Small intestine (tissue), 7 donors: ENCODE measurements at regions not wholly inside any gene's neighbourhood (a gene's known extent, or its start where the extent isn't known, plus 50 kb on each side); places are given as distances from the start of the nearest gene placed in this dataset.

Experiments used
- DNase-seq, 2 donors: peaks; one replicate each; pipeline versions ENCODE4 v3.0.0 to v3.0.0-alpha.2; 2013
- FAIRE-seq: peaks from 2 replicates; lab custom pipeline; 2012; peaks lifted over from hg19 to GRCh38; lab: Jason Lieb, UNC
- H3K27ac ChIP-seq, 3 donors: one replicate each; pipeline ENCODE4 v1.5.1; 2013; ENCODE audit warnings: low read length in 2 of 3, mild to moderate bottlenecking in 2 of 3, control low read depth in 1 of 3, inconsistent platforms in 1 of 3, low read depth in 1 of 3, moderate library complexity in 1 of 3
- H3K27me3 ChIP-seq, 3 donors: one replicate each; pipeline ENCODE4 v1.6.1; 2013; ENCODE audit warnings: low read length in 3 of 3, inconsistent platforms in 1 of 3; ENCODE audit not compliant: control insufficient read depth in 3 of 3, insufficient read depth in 3 of 3
- H3K36me3 ChIP-seq, 3 donors: one replicate each; pipeline ENCODE4 v1.6.1; 2013; ENCODE audit warnings: low read length in 3 of 3, inconsistent platforms in 1 of 3, low read depth in 1 of 3, mild to moderate bottlenecking in 1 of 3, moderate library complexity in 1 of 3; ENCODE audit not compliant: control insufficient read depth in 3 of 3, insufficient read depth in 2 of 3
- H3K4me1 ChIP-seq, 3 donors: one replicate each; pipeline ENCODE4 v1.6.1; 2013; ENCODE audit warnings: low read length in 2 of 3, inconsistent platforms in 1 of 3, low read depth in 1 of 3, mild to moderate bottlenecking in 1 of 3, moderate library complexity in 1 of 3; ENCODE audit not compliant: control insufficient read depth in 3 of 3, insufficient read depth in 2 of 3
- H3K4me3 ChIP-seq, 3 donors: one replicate each; pipeline ENCODE4 v1.5.1; 2013; ENCODE audit warnings: low read length in 3 of 3, control low read depth in 1 of 3, inconsistent platforms in 1 of 3, low read depth in 1 of 3, mild to moderate bottlenecking in 1 of 3, moderate library complexity in 1 of 3
- H3K9me3 ChIP-seq, 2 donors: one replicate each; pipeline ENCODE4 v1.6.1; 2013; ENCODE audit warnings: low read depth in 1 of 2, low read length in 1 of 2; ENCODE audit not compliant: control insufficient read depth in 2 of 2, insufficient read depth in 1 of 2
- WGBS, 3 donors: extraction: QIAGEN DNeasy Blood & Tissue Kit; methylation state at CpG; one replicate each; pipeline ENCODE4 v1.1.7; 2013; 5-methylcytosine and 5-hydroxymethylcytosine counted together
- donor health status: healthy with polysubstance abuse.
- donor health status: control.
- donor health status: control.
- donor health status: Bipolar disorder and iron deficiency.
- donor health status: healthy.

DNA sequence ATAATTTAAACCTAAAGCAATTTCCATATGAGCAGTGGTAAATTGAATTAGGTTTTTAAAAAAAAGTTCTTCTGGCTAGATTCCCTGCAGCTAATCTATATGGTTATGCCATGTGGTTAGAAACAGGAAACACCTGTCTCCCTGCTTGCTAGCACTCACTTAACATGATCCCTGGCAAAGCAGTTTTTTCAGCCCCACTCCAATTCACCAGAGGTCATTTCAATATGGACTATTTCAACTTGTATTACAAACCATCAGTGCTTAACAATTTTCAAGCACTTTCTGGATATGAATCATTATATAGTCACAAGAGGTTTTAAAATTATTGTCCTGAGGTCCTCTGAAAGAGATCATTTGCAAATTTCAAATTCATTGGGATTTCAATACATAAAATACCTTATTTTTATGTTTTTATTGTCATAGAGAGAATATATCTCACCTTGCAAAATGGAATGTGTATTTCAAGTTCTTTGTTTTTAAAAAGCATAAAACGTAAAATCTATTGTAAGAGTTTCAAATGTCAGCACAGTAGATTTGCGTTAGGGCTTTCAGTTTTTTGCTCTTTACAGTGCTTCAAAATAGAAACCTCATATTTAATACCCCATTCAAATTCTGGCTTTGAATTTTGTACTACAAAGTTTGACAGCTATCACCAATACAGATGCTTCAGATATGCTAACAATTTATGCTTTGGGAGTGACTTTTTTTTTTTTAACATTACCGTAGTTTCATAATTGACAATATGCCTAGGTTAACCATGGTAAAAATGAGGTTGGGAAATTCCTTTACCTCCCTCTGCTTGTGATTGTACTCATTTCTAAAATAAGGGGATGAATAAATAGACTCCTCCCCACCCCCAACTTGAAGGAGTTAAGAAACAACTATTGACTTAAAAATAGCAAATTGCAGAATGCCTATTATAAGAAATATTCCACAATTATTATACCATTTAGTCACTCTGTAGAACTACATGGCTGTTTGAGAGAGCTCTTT is 117.5 kb upstream of the HGF start:
- no peak for DNase-seq
- 65 to 76% (median 65%) methylated on average over 3 of the region's 3 CpGs for WGBS, 3 donors
- no peak for FAIRE-seq

DNA sequence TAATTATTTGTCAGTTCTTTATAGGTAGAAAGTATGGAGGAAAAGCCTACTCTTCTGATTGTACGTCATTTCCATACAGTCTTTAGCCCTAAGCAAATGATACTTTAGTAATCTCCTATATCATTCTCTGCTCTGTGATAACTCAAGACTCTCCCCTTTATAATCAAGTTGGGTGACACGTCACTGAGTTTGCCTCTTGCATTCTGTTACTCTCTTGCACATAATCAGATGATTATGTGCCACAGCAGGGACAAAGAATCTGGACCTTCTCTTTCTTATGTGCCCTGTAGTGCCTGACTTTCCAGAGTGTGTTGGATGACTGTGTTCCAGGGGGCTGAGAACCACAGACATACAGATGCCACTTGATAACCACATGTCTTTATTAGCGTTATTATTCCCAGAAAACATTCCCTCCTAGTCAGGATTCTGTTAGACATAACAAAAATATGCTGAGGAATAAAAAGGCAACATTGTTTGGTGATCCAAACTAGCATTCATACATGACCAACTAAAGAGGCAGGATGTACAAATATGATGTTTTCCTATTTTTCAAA is 116.4 kb upstream of the HGF start:
- H3K36me3 ChIP-seq: no peaks in the 10 kb centered on the region
- H3K4me1 ChIP-seq: no peaks in the 10 kb centered on the region
- DNase-seq (no peak), FAIRE-seq (no peak)
- no peak overlapping the region for H3K27ac ChIP-seq
- no peaks in the 10 kb centered on the region for H3K27me3 ChIP-seq
- WGBS, 3 donors: 70 to 75% (median 75%) methylated on average over 3 of the region's 3 CpGs
- no peaks in the 10 kb centered on the region for H3K9me3 ChIP-seq
- no peak overlapping the region for H3K4me3 ChIP-seq

More for the DNA sequence above, 117.5 kb upstream of the HGF start:
- H3K27ac ChIP-seq: no peak overlapping the region
- no peaks in the 10 kb centered on the region for H3K9me3 ChIP-seq
- no peaks in the 10 kb centered on the region for H3K36me3 ChIP-seq
- no peaks in the 10 kb centered on the region for H3K27me3 ChIP-seq
- H3K4me3 ChIP-seq: no peak overlapping the region
- H3K4me1 ChIP-seq: no peaks in the 10 kb centered on the region

DNA sequence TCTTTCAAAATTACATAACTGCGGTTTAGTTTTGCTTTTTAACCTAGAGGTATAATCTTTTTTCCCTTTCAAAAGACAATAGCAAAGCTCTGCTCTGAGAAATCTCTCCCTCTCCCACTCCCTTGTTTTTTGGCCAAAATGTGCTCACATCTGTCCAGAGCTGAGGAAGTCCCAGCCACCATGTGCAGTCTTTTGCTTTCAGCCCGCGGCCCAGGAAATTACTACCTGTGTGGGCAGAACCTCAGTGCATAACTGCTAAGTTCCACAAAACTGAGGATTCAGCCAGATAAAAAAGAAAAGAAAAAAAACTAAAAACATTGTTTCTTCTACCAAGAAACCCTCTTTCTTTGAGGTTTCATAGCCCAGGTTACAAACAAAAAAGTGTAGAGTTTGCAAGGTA is 115.0 kb upstream of the HGF start:
- FAIRE-seq: no peak
- 78 to 90% (median 89%) methylated on average over 3 of the region's 3 CpGs for WGBS, 3 donors
- H3K27ac ChIP-seq: no peak overlapping the region

DNA sequence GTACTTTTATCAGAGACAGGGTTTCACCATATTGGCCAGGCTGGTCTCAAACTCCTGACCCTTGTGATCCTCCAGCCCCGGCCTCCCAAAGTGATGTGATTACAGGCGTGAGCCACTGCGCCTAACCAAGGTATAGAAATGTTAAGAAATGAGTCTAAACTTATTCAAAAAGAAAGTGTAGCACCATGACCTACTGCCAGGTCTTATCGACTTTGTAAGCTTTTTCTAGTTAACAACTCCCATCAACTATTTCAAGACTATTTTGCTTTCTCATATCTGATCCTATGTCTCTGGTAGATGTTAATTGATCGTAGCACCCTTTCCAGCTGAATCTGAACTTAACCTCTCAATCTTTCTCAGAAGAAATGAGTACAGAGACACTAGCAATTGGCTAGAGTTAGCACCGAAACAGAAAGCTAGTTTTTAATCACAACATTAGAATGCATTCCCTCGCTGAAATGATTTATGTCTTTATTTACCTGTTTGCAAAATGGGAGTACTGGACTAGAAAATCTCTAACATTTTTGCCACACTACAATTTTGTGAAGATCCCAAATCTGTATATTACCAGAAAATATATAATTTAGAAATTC is 114.0 kb upstream of the HGF start:
- DNase-seq: no peak
- H3K4me1 ChIP-seq: no peaks in the 10 kb centered on the region
- FAIRE-seq: no peak
- H3K27me3 ChIP-seq: no peaks in the 10 kb centered on the region
- H3K9me3 ChIP-seq: no peaks in the 10 kb centered on the region
- no peak overlapping the region for H3K4me3 ChIP-seq
- 73 to 90% (median 80%) methylated on average over 7 of the region's 7 CpGs for WGBS, 3 donors
- H3K36me3 ChIP-seq: no peaks in the 10 kb centered on the region
- H3K27ac ChIP-seq: no peak overlapping the region

More for the DNA sequence above, 115.0 kb upstream of the HGF start:
- no peaks in the 10 kb centered on the region for H3K36me3 ChIP-seq
- no peak for DNase-seq
- no peaks in the 10 kb centered on the region for H3K4me1 ChIP-seq
- no peaks in the 10 kb centered on the region for H3K27me3 ChIP-seq
- H3K4me3 ChIP-seq: no peak overlapping the region
- no peaks in the 10 kb centered on the region for H3K9me3 ChIP-seq

GRCh38 chr7:81882086-81882485 is 112.2 kb upstream of the HGF start:
- no peak overlapping the region for H3K27ac ChIP-seq
- H3K9me3 ChIP-seq: no peaks in the 10 kb centered on the region
- DNase-seq: no peak
- no peak overlapping the region for H3K4me3 ChIP-seq
- no peaks in the 10 kb centered on the region for H3K4me1 ChIP-seq
- FAIRE-seq: no peak
- no peaks in the 10 kb centered on the region for H3K27me3 ChIP-seq
- H3K36me3 ChIP-seq: no peaks in the 10 kb centered on the region
- 46 to 62% (median 55%) methylated on average over 2 of the region's 2 CpGs for WGBS, 3 donors

DNA sequence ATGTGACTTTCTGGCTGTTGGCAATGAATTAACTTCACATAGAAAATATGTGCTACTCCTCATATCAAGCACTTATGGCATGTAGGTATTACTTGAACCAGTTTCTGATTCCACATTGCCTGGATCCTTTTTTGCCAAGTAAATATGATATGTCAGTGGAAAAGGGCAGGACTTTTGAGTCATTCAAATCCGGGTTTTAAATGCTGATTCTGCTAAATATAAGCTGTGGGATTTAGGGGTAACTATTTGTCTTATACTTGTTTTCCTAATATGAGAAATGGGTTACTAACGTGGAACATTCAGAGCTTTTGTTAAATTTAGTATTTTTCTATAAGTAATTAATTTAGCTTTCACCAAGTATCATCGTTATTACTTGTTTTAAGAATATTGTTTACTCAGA is 108.0 kb upstream of the HGF start:
- no peak overlapping the region for H3K27ac ChIP-seq
- DNase-seq (no peak), FAIRE-seq (no peak)
- H3K9me3 ChIP-seq: no peaks in the 10 kb centered on the region
- H3K36me3 ChIP-seq: no peaks in the 10 kb centered on the region
- no peaks in the 10 kb centered on the region for H3K27me3 ChIP-seq
- no peak overlapping the region for H3K4me3 ChIP-seq
- WGBS, 3 donors: 81 to 82% (median 81%) methylated on average over 3 of the region's 3 CpGs
- no peaks in the 10 kb centered on the region for H3K4me1 ChIP-seq

GRCh38 chr7:81873559-81873958 is 103.7 kb upstream of the HGF start:
- no peak overlapping the region for H3K27ac ChIP-seq
- no peak overlapping the region for H3K4me3 ChIP-seq
- H3K36me3 ChIP-seq: no peaks in the 10 kb centered on the region
- no peaks in the 10 kb centered on the region for H3K9me3 ChIP-seq
- no peaks in the 10 kb centered on the region for H3K4me1 ChIP-seq
- no peaks in the 10 kb centered on the region for H3K27me3 ChIP-seq
- DNase-seq (no peak), FAIRE-seq (no peak)
- 62 to 79% (median 69%) methylated on average over 3 of the region's 3 CpGs for WGBS, 3 donors

- 82 to 84% (median 82%) methylated on average over 6 of the region's 6 CpGs for WGBS, 3 donors
- H3K4me3 ChIP-seq: no peak overlapping the region
- no peaks in the 10 kb centered on the region for H3K9me3 ChIP-seq
- no peak for DNase-seq
- no peaks in the 10 kb centered on the region for H3K27me3 ChIP-seq
- no peaks in the 10 kb centered on the region for H3K36me3 ChIP-seq
- no peak for FAIRE-seq
- H3K27ac ChIP-seq: no peak overlapping the region
- no peaks in the 10 kb centered on the region for H3K4me1 ChIP-seq
Observed at GRCh38 chr7:81871606-81872265, 101.9 kb upstream of the HGF start.
